ENCODE measurements at regions not wholly inside any gene's neighbourhood (a gene's known extent, or its start where the extent isn't known, plus 50 kb on each side); places are given as distances from the start of the nearest gene placed in this dataset.

GRCh38 chr3:17820275-17820674, 77.8 kb upstream of the TBC1D5 start:
- TF ChIP-seq EP300 (IDR thresholded peaks at IDR 0.05; ENCODE audit: low read depth), result no peak
- TF ChIP-seq, protein P1, sequence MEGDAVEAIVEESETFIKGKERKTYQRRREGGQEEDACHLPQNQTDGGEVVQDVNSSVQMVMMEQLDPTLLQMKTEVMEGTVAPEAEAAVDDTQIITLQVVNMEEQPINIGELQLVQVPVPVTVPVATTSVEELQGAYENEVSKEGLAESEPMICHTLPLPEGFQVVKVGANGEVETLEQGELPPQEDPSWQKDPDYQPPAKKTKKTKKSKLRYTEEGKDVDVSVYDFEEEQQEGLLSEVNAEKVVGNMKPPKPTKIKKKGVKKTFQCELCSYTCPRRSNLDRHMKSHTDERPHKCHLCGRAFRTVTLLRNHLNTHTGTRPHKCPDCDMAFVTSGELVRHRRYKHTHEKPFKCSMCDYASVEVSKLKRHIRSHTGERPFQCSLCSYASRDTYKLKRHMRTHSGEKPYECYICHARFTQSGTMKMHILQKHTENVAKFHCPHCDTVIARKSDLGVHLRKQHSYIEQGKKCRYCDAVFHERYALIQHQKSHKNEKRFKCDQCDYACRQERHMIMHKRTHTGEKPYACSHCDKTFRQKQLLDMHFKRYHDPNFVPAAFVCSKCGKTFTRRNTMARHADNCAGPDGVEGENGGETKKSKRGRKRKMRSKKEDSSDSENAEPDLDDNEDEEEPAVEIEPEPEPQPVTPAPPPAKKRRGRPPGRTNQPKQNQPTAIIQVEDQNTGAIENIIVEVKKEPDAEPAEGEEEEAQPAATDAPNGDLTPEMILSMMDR (IDR thresholded peaks at IDR 0.05), result no peak
